Body of pancreas (tissue), 4 donors: ENCODE measurements at regions not wholly inside any gene's neighbourhood (a gene's known extent, or its start where the extent isn't known, plus 50 kb on each side); places are given as distances from the start of the nearest gene placed in this dataset.

ENCODE experiments used
- ATAC-seq: fragments of 150-250 bp; one replicate; pipeline ENCODE4 v1.9.1; 2016
- DNase-seq, 4 donors: peaks; one replicate each; pipeline ENCODE4 v3.0.0-alpha.2; 2019
- H3K27ac ChIP-seq, 4 donors: fragments of 200-600 bp; sonication (generic); 1 replicate in 3 of 4; 2 replicates in 1 of 4; pipeline versions ENCODE4 v1.5.1 to v1.6.1; 2016 to 2019; ENCODE audit warnings: mild to moderate bottlenecking in 1 of 4, mixed read lengths in 1 of 4, moderate library complexity in 1 of 4
- H3K27me3 ChIP-seq, 2 donors: fragments of 200-600 bp; sonication (generic); one replicate each; pipeline ENCODE4 v1.6.0; 2016; ENCODE audit warnings: mild to moderate bottlenecking in 1 of 2
- H3K36me3 ChIP-seq, 2 donors: fragments of 200-600 bp; sonication (generic); replicated peaks in 1 of 2; 2 replicates each; pipeline ENCODE4 v1.5.1; 2016; ENCODE audit warnings: low read depth in 2 of 2; ENCODE audit not compliant: insufficient read depth in 1 of 2
- H3K4me1 ChIP-seq: fragments of 200-600 bp; sonication (generic); one replicate; pipeline ENCODE4 v1.6.0; 2016
- H3K4me3 ChIP-seq, 2 donors: fragments of 200-600 bp; sonication (generic); 1 replicate in 1 of 2; 2 replicates in 1 of 2; pipeline ENCODE4 v1.5.1; 2016 to 2019
- H3K9me3 ChIP-seq, 3 donors: fragments of 200-600 bp; sonication (generic); 1 replicate in 2 of 3; 2 replicates in 1 of 3; pipeline ENCODE4 v1.5.1; 2016
- POLR2A ChIP-seq, 3 donors: fragments of 450-650 bp; IDR thresholded peaks; one replicate each; pipeline ENCODE4 v1.6.1; 2016; ENCODE audit warnings: antibody characterized with exemption in 3 of 3, mild to moderate bottlenecking in 2 of 3
- WGBS, 2 donors: methylation state at CpG; one replicate each; pipeline ENCODE4 v1.1.5; 2017; 5-methylcytosine and 5-hydroxymethylcytosine counted together
- intact Hi-C: fragments of 100-400 bp; cut with DNase I; formaldehyde crosslinking; loops from one replicate; pipeline ENCODE4 v1.15.1; 2023
- TF ChIP-seq, protein P1 (sequence below), 7 experiments: fragments of 450-650 bp in 4 of 7; fragments of 200-600 bp in 3 of 7; sonication (generic) in 3 of 7; IDR thresholded peaks; one replicate each; pipeline ENCODE4 v1.5.1; 2016 to 2019; ENCODE audit warnings: antibody characterized with exemption in 7 of 7

DNA sequence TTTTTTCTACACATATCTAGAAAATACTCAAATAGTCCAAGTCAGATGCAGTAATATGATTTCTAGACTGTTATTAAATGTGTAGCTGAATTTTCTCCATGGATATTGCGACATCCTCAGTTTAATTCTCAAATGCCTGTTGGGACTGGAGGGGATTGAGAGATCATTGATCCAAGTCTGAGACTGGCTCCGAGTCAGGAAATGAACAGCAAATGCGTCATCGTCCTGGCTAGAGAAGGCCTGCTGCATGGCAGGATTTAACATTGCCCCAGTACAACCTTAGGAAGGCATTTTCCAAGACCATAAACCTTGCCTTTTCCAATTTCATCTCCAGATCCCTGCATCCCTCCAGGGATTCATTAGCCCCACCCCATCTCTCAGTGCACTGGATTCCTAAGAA is 56.6 kb upstream of the SLC6A14 start:
- Histone ChIP-seq H3K27ac (no peak overlapping the region), H3K36me3 (no peaks in the 10 kb centered on the region), H3K27me3 (no peaks in the 10 kb centered on the region), H3K4me1 (no peaks in the 10 kb centered on the region), H3K4me3 (no peak overlapping the region), H3K9me3 (no peaks in the 10 kb centered on the region)
- DNase-seq (peak in 3 of 4 donors; percentile 8 to 12 (median 9)), ATAC-seq (no peak)
- intact Hi-C loops: no loop called here
- WGBS, 2 donors: 50 to 64% methylated on average over 4 of the region's 4 CpGs
- TF ChIP-seq POLR2A (IDR thresholded peaks at IDR 0.05): no peak
- TF ChIP-seq, protein P1, sequence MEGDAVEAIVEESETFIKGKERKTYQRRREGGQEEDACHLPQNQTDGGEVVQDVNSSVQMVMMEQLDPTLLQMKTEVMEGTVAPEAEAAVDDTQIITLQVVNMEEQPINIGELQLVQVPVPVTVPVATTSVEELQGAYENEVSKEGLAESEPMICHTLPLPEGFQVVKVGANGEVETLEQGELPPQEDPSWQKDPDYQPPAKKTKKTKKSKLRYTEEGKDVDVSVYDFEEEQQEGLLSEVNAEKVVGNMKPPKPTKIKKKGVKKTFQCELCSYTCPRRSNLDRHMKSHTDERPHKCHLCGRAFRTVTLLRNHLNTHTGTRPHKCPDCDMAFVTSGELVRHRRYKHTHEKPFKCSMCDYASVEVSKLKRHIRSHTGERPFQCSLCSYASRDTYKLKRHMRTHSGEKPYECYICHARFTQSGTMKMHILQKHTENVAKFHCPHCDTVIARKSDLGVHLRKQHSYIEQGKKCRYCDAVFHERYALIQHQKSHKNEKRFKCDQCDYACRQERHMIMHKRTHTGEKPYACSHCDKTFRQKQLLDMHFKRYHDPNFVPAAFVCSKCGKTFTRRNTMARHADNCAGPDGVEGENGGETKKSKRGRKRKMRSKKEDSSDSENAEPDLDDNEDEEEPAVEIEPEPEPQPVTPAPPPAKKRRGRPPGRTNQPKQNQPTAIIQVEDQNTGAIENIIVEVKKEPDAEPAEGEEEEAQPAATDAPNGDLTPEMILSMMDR (IDR thresholded peaks at IDR 0.05): no peak

DNA sequence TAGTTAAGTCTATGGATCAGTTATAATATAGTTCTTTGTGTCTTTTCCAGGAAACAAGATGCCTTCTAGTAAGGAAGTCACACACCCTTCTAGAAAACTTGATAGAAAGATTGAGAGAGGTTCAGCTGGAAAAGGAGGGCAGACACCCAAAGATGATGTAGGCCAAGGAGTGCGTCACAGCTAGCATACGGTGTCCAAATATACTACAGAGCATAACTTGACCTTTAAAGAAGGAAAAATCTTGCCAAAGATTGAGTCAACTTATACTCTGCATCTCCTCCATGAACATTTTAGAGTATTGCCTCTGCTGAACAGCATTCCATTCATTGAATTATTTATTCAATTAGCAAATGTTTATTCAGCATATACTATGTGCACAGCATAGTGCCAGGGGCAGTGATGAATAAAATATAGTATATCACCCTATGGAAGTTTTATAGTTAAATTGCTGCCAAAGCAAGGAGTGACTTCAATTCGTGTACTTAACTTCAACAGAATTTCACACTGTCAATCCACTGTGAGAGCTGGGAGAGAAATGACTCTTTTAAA is 51.9 kb upstream of the SLC6A14 start:
- intact Hi-C loops: no loop called here
- ATAC-seq: no peak

More for the DNA sequence above, 51.9 kb upstream of the SLC6A14 start:
- DNase-seq: no peak
- Histone ChIP-seq H3K27me3 (no peaks in the 10 kb centered on the region), H3K36me3 (no peaks in the 10 kb centered on the region), H3K4me1 (no peaks in the 10 kb centered on the region), H3K4me3 (no peak overlapping the region), H3K9me3 (no peaks in the 10 kb centered on the region), H3K27ac (no peak overlapping the region)
- TF ChIP-seq POLR2A (IDR thresholded peaks at IDR 0.05): no peak
- TF ChIP-seq, protein P1 (IDR thresholded peaks at IDR 0.05): no peak
- 62 to 68% methylated on average over 3 of the region's 3 CpGs for WGBS, 2 donors
